AG08396 (cell line): ENCODE measurements at regions not wholly inside any gene's neighbourhood (a gene's known extent, or its start where the extent isn't known, plus 50 kb on each side); places are given as distances from the start of the nearest gene placed in this dataset.

ENCODE experiments used
- DNase-seq: peaks from one replicate; pipeline ENCODE4 v3.0.0; 2012; ENCODE audit warnings: low spot score, mixed read lengths

DNA sequence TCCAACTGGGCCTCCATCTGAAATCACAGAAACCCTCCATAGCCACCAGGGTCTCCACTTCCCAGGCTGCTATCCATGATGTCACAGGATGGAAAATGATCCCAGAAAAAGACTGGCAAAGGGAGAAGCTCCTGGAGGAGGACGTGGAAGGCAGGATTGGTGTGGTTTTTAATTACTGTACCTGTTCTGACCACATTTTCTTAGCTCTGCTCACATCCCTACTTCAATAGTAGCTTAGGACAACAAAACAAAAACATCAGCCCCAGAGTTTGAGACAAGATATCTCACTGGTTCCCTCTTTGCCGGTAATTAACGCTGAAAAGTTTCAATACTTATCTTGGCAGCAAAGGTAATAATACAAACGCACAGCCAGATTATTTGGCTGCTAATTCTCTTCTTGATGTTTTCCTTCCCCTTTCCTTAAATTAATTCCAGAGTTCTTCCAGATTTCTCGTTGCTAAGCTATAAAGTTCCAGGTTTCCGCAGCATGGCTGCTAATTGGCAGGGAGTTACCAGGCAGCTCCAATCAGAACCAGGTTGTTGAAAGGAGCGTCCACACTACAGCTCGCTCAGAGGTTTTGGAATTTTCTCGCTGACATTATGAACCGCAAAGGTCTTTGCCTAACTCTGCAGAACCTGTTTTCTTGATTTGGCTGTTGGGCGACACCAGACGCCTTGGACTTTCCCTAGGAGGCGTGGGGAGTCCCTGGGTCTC, 263.4 kb downstream of the MRTFB start:
- no peak for DNase-seq

DNA sequence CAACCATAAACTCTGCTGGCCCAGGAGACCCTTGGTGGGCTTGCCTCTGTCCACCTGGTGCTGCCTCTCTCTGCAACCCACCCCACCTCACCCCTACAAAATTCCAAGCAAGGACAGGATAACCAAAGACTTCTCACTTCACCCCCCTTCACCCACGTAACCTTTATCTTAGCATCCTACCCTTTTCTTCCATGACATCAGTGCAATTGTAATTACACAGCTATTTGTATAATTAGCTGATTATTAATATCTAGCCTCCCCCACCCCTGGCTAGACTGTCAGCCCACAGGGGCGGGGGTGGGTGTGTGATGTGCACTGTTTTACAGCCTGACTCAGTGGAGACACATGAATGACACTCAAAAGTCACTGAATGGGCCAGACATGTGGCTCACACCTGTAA, 262.2 kb downstream of the MRTFB start:
- DNase-seq: no peak

DNA sequence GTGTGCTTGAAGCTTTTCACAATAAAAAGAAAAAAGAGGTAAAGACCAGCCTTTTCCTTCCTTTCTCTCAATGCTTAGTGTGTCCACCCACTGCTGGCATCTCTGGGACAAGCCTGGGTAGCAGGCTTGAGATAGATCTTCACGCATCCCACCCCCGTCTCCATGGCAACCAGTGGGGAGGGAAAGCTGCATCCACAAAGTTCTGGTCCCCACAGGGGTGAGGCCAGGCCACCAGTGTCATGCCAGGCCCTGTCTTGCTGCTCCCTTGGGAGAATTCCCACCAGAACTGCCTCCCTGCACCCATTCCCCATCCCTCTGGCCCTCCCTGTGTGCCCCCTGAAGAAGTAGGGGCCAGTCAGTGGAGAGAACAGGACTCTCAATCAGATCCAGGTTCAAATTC, 259.9 kb downstream of the MRTFB start:
- DNase-seq: no peak

DNA sequence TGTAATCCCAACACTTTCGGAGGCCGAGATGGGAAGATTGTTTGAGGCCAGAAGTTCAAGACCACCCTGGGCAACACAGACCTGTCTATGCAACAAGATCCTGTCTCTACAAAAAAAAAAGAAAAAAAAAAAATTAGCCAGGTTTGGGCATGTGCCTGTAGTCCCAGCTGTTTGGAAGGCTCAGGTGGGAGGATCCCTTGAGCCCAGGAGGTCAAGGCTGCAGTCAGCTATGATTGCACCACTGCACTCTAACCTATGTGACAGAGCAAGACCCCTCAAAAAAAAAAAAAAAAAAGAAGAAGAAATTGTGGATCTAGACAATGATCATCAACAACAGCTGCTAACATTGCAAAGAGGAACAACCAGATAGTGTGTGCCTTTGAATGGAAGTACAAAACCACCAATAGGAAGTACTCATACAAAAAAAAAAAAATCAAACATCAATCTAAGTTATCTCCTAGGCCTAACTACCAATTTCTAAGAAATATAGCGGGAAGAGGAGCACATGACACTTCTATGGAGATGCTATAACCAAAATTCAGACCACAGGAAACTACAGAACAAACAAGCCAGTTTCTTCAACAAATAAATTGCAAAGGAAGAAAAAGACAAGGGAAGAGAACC, 258.7 kb downstream of the MRTFB start:
- no peak for DNase-seq

DNA sequence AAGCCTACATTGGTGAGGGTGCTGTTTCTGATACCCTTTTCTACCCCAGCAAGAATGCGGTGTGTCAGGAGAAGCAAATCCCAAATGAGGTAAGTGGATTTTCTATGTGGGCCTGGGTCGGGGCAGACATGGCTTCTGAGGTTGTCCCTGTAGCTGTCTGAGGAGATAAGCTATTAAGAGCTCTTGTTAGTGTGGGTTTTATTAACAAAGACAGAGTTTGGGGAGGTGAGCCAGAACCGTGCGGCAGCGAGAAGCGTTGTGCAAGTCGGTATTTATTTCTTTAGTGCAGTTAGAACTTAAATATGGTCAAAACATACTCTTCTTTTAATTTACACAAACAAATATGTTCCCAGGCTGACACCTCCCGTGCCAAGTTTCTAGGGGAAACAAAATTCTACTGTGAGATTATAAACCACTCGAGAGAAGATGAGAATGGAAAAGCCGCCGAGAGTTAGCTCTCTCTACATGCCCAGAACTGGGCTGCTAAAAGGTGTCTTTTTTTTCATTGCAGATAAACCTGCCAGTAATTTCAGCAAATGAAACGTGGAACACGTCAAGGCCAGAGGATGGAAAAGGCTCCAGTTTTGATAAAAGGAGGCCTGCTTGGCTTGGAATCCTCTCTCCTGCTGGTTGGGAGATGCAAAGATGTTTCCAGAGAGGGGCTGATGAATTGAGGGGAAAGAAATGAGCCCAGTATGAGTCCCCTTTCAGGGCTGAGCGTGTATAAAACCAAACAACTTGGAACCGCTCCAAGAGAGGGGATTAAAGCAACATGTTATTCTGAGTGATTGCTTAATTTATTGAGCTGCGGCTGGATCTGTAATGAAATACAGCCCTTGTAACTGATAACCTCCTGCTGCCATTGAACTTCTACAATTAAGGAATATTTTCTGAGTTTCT, 254.6 kb downstream of the MRTFB start:
- DNase-seq: no peak

DNA sequence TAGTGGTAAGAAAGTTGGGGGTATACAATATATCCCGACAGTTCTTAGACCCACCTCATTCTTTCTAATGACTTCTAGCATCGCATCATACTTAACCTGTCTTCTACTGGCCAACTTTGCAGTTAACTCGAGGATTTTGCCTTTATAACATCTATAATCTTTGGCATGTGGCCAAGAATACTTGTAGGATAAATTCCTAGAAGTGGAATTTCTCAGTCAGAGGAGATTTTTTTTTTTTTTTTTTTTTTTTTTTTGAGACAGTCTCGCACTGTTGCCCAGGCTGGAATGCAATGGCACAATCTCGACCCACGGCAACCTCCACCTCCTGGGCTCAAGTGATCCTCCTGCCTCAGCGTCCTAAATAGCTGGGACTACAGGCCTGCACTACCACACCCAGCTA, 253.5 kb downstream of the MRTFB start:
- DNase-seq: no peak

DNA sequence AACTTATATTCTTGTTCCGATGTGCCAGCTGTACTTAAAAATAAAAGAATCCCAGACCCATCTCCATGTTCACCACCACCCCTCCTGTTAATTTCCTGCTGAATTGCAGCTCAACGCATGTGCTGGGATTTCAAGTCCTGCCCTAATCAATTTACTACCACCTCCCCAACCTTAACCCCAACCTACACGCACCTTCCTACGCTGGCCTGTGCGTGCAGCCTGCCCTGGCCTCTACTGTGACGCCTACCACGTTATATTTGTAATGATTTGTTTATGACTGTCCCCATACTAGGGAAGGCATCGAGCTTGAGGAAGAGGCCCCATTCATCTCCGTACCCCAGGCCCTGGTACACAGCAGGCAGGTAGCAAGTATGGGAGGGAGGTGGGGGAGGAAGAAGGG, 251.1 kb downstream of the MRTFB start:
- DNase-seq: no peak

DNA sequence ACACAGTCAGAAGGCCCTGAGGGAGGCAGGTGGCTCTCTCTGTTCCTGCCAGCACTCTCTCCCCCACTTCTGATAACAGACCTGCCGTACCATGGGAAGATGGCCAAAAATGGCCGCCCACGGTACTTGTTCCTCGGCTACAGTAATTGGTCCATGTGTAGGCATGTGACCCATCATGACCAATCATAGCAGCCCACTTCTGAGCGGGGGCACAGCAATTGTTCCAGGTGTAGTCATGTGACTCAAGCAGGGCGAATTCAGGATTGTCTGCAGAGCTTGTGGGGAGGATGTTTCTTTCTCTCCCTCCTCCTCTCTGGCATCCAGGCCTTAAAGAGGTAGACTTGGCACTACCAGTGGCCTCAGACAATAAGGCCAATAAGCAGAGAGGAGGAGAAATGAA, 250.4 kb downstream of the MRTFB start:
- DNase-seq: no peak

DNA sequence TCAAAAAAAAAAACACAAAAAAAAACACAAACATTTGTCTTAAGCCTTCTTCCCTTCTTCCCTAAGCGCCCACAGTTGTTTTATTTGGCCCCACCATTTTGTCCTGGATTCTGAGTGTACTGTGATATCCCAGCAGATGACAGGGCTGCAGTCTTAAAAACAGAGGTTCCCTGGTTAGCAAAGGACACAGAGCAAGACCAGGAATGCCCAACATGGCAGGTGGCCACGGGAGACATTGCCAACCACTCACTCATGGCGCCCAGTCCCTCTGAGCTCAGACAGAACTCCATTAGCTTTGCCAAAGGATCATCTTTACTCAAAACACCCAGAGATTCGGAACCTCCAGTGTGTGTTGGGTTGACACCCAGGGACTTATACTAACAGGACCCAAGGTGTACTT, 249.3 kb downstream of the MRTFB start:
- DNase-seq: no peak
